GM12878 (cell line): ENCODE measurements at regions not wholly inside any gene's neighbourhood (a gene's known extent, or its start where the extent isn't known, plus 50 kb on each side); places are given as distances from the start of the nearest gene placed in this dataset.

Experiments used
- ATAC-seq: fragments of 200-7000 bp; cut with Tn5 transposase; 3 replicates; pipeline ENCODE4 v1.9.1; 2020; ENCODE audit warnings: mild to moderate bottlenecking, moderate library complexity
- BruUV-seq: library from RNA; stranded (reverse); fragments of 400-500 nt; replicated peaks from 2 replicates; lab custom pipeline; 2021; lab: Mats Ljungman, UMichigan
- CTCF ChIA-PET: fragments of 300-600 bp; sonication (Branson Sonifier 250); formaldehyde crosslinking; extraction: SDS; loops from one replicate; lab custom pipeline; 2021; ENCODE audit warnings: inconsistent platforms; lab: Yijun Ruan, JAX
- POLR2A ChIA-PET: fragments of 350-600 bp; formaldehyde crosslinking; extraction: SDS; loops from one replicate; lab custom pipeline; 2021; ENCODE audit warnings: inconsistent platforms; lab: Charles Lee
- RAD21 ChIA-PET: fragments of 300-600 bp; sonication (Branson Sonifier 250); formaldehyde crosslinking; loops from one replicate; lab custom pipeline; 2023; ENCODE audit warnings: antibody characterized with exemption; ENCODE audit not compliant: unreplicated experiment; lab: Charles Lee
- SMC1A ChIA-PET: fragments of 300-600 bp; sonication (Branson Sonifier 250); formaldehyde crosslinking; loops from one replicate; lab custom pipeline; 2023; ENCODE audit not compliant: unreplicated experiment, uncharacterized antibody; lab: Charles Lee
- DNase-seq: peaks from one replicate; pipeline ENCODE4 v3.0.0-alpha.2; 2011; ENCODE audit warnings: low read depth, low spot score
- FAIRE-seq: peaks from 3 replicates; lab custom pipeline; 2011; peaks lifted over from hg19 to GRCh38; lab: Jason Lieb, UNC
- H2AFZ ChIP-seq: 2 replicates; pipeline ENCODE4 v1.6.0; 2011; ENCODE audit warnings: low read depth, low read length, control low read depth; ENCODE audit not compliant: control insufficient read depth
- H3K27ac ChIP-seq: 2 replicates; pipeline ENCODE4 v1.5.1; 2011; ENCODE audit warnings: control low read depth; ENCODE audit not compliant: control insufficient read depth, insufficient read depth
- H3K27me3 ChIP-seq, 2 experiments: replicated peaks in 1 of 2; 2 replicates each; pipeline versions ENCODE4 v1.6.0 to v1.6.1; 2011; ENCODE audit warnings: low read length in 1 of 2; ENCODE audit not compliant: control insufficient read depth in 2 of 2, insufficient read depth in 2 of 2
- H3K36me3 ChIP-seq, 2 experiments: 2 replicates each; pipeline ENCODE4 v1.5.1; 2011; ENCODE audit warnings: low read length in 1 of 2; ENCODE audit not compliant: control insufficient read depth in 2 of 2, insufficient read depth in 2 of 2
- H3K4me1 ChIP-seq: 2 replicates; pipeline ENCODE4 v1.6.1; 2011; ENCODE audit warnings: mild to moderate bottlenecking, low read length, moderate library complexity, mixed read lengths; ENCODE audit not compliant: control insufficient read depth, insufficient read depth
- H3K4me2 ChIP-seq: 2 replicates; pipeline ENCODE4 v1.6.0; 2011; ENCODE audit warnings: control low read depth; ENCODE audit not compliant: control insufficient read depth, insufficient read depth
- H3K4me3 ChIP-seq: fragments of 200-600 bp; sonication (generic); 2 replicates; pipeline ENCODE4 v1.5.1; 2016
- H3K79me2 ChIP-seq: 2 replicates; pipeline ENCODE4 v1.6.0; 2011; ENCODE audit warnings: low read length; ENCODE audit not compliant: control insufficient read depth, insufficient read depth
- H3K9ac ChIP-seq: 2 replicates; pipeline ENCODE4 v1.8.0; 2011; ENCODE audit warnings: low read length, control low read depth, mixed read lengths; ENCODE audit not compliant: control insufficient read depth, insufficient read depth
- H3K9me3 ChIP-seq: replicated peaks from 3 replicates; pipeline ENCODE4 v1.5.1; 2011; ENCODE audit warnings: mild to moderate bottlenecking, low read length; ENCODE audit not compliant: control insufficient read depth, insufficient read depth
- H4K20me1 ChIP-seq: 2 replicates; pipeline ENCODE4 v1.6.0; 2011; ENCODE audit not compliant: control insufficient read depth, insufficient read depth
- PKNOX1 ChIP-seq: fragments of 450-650 bp; IDR thresholded peaks from 2 replicates; pipeline ENCODE4 v1.6.1; 2016; ENCODE audit warnings: mild to moderate bottlenecking
- ZNF592 ChIP-seq: fragments of 450-650 bp; IDR thresholded peaks from 2 replicates; pipeline ENCODE4 v1.6.1; 2017; ENCODE audit warnings: mild to moderate bottlenecking, moderate library complexity
- ZNF687 ChIP-seq: fragments of 450-650 bp; IDR thresholded peaks from 2 replicates; pipeline ENCODE4 v1.6.1; 2017; ENCODE audit warnings: mild to moderate bottlenecking, moderate library complexity
- WGBS: methylation state at CpG from one replicate; pipeline ENCODE4 v1.1.6; 2016; ENCODE audit warnings: low lambda C conversion rate; ENCODE audit not compliant: insufficient replicate concordance, insufficient coverage; ENCODE audit errors: missing lambda C conversion rate; 5-methylcytosine and 5-hydroxymethylcytosine counted together
- in situ Hi-C: fragments of 300-500 bp; cut with MboI; formaldehyde crosslinking; loops from 9 replicates; pipeline ENCODE4 v1.14.3; 2018; ENCODE audit warnings: mixed read lengths
- intact Hi-C: fragments of 100-400 bp; cut with micrococcal nuclease; formaldehyde crosslinking; loops from one replicate; pipeline ENCODE4 v1.14.2; 2022; ENCODE audit not compliant: unreplicated experiment

- POLR2A ChIA-PET, result no interaction called here
- H3K27me3 ChIP-seq, result no peaks in the 10 kb centered on the region
- H3K79me2 ChIP-seq, result no peaks in the 10 kb centered on the region
- BruUV-seq, result no TSS peak
- SMC1A ChIA-PET, result interaction anchor here (1.0 to 1.2 kb wide), 3 partner anchors 9 to 97 kb away, joined by 3 read pairs; no protein-coding TSS in a partner anchor
- H3K9ac ChIP-seq, result no peak overlapping the region
- no peaks in the 10 kb centered on the region for H4K20me1 ChIP-seq
- in situ Hi-C loops (loop anchor here (5.0 to 25.0 kb wide), 2 partner anchors 93 to 1537 kb away; no protein-coding TSS in a partner anchor), intact Hi-C loops (loop anchor here (1.0 to 5.0 kb wide), 3 partner anchors 96 to 653 kb away; no protein-coding TSS in a partner anchor)
- no peak overlapping the region for H3K27ac ChIP-seq
- FAIRE-seq, result no peak
- no peaks in the 10 kb centered on the region for H3K9me3 ChIP-seq
- no peak for DNase-seq
- H3K36me3 ChIP-seq, result no peaks in the 10 kb centered on the region
- CTCF ChIA-PET, result interaction anchor here (1.0 to 3.4 kb wide), 5 partner anchors 27 to 97 kb away, joined by 3 to 36 read pairs (median 3); no protein-coding TSS in a partner anchor
- no peak overlapping the region for H3K4me2 ChIP-seq
- RAD21 ChIA-PET, result interaction anchor here (1.2 kb wide), 1 partner anchor 96 kb away, joined by 6 read pairs; no protein-coding TSS in a partner anchor
- no peak for TF ChIP-seq PKNOX1
- no peak overlapping the region for H3K4me3 ChIP-seq
- no peak; the same call in 1 of the 3 replicates for ATAC-seq
- WGBS, result 28% methylated on average over 8 of the region's 8 CpGs
- no peak overlapping the region for H2AFZ ChIP-seq
- H3K4me1 ChIP-seq, result no peaks in the 10 kb centered on the region
These were observed 315.9 kb downstream of the DSEL start for GRCh38 chr18:67200665-67201064.

- FAIRE-seq, result peak; percentile 93
- in situ Hi-C loops, result loop anchor here (5.0 to 25.0 kb wide), 2 partner anchors 93 to 1537 kb away; no protein-coding TSS in a partner anchor
- TF ChIP-seq ZNF687 (no peak), ZNF592 (no peak)
These were observed 316.4 kb downstream of the DSEL start for GRCh38 chr18:67199993-67200617.

More at GRCh38 chr18:67199993-67200617, 316.4 kb downstream of the DSEL start:
- WGBS, result 2% methylated on average over 3 of the region's 3 CpGs
- Histone ChIP-seq H3K36me3 (no peaks in the 10 kb centered on the region), H3K79me2 (no peaks in the 10 kb centered on the region), H2AFZ (peak overlapping the region; percentile 58), H3K4me1 (no peaks in the 10 kb centered on the region), H3K4me2 (no peak overlapping the region), H3K9me3 (no peaks in the 10 kb centered on the region), H3K27me3 (no peaks in the 10 kb centered on the region), H4K20me1 (no peaks in the 10 kb centered on the region), H3K9ac (no peak overlapping the region; the same call in 1 of the 2 replicates), H3K4me3 (no peak overlapping the region), H3K27ac (no peak overlapping the region)
- POLR2A ChIA-PET, result no interaction called here
- RAD21 ChIA-PET, result interaction anchor here (1.1 to 1.2 kb wide), 2 partner anchors 95 kb away, joined by 6 read pairs; no protein-coding TSS in a partner anchor
- BruUV-seq, result no TSS peak
- peak; percentile 98 for ATAC-seq
- SMC1A ChIA-PET, result interaction anchor here (1.0 to 1.4 kb wide), 5 partner anchors 8 to 652 kb away, joined by 3 to 12 read pairs (median 3); no protein-coding TSS in a partner anchor
- peak; percentile 11 for DNase-seq
- intact Hi-C loops, result loop anchor here (1.0 to 5.0 kb wide), 3 partner anchors 96 to 653 kb away; no protein-coding TSS in a partner anchor
- CTCF ChIA-PET, result interaction anchor here (1.0 to 3.4 kb wide), 6 partner anchors 27 to 97 kb away, joined by 3 to 36 read pairs (median 4); no protein-coding TSS in a partner anchor
